Prostate gland (tissue), 2 donors: ENCODE measurements at regions not wholly inside any gene's neighbourhood (a gene's known extent, or its start where the extent isn't known, plus 50 kb on each side); places are given as distances from the start of the nearest gene placed in this dataset.

ENCODE experiments used
- DNase-seq: peaks from one replicate; pipeline ENCODE4 v3.0.0-alpha.2; 2019; ENCODE audit warnings: low spot score
- H3K27ac ChIP-seq, 2 donors: fragments of 200-600 bp; sonication (generic); 2 replicates each; pipeline ENCODE4 v1.5.1; 2017 to 2019
- H3K27me3 ChIP-seq: fragments of 200-600 bp; sonication (generic); replicated peaks from 2 replicates; pipeline ENCODE4 v1.5.1; 2019; ENCODE audit not compliant: insufficient read depth
- H3K36me3 ChIP-seq, 2 donors: fragments of 200-600 bp; sonication (generic); 1 replicate in 1 of 2; 2 replicates in 1 of 2; pipeline versions ENCODE4 v1.5.1 to v1.8.1; 2017 to 2019
- H3K4me1 ChIP-seq: fragments of 200-600 bp; sonication (generic); replicated peaks from 2 replicates; pipeline ENCODE4 v1.5.1; 2019
- H3K4me3 ChIP-seq, 2 donors: fragments of 200-600 bp; sonication (generic); 2 replicates each; pipeline ENCODE4 v1.5.1; 2017 to 2019
- H3K9me3 ChIP-seq: fragments of 200-600 bp; sonication (generic); 2 replicates; pipeline ENCODE4 v1.5.1; 2017
- CTCF ChIP-seq, 4 experiments: fragments of 200-600 bp in 2 of 4; fragments of 450-650 bp in 2 of 4; sonication (generic) in 2 of 4; IDR thresholded peaks; 1 replicate in 3 of 4; 2 replicates in 1 of 4; pipeline ENCODE4 v1.5.1; 2016 to 2019; ENCODE audit warnings: antibody characterized with exemption in 4 of 4, mild to moderate bottlenecking in 2 of 4, moderate library complexity in 2 of 4
- POLR2A ChIP-seq: fragments of 450-650 bp; IDR thresholded peaks from one replicate; pipeline ENCODE4 v1.6.1; 2016; ENCODE audit warnings: antibody characterized with exemption, mild to moderate bottlenecking
- POLR2AphosphoS5 ChIP-seq: sonication (generic); formaldehyde crosslinking; IDR thresholded peaks from one replicate; pipeline ENCODE4 v1.6.1; 2017; ENCODE audit warnings: antibody characterized with exemption
- WGBS: methylation state at CpG from one replicate; pipeline ENCODE4 v1.1.5; 2018; 5-methylcytosine and 5-hydroxymethylcytosine counted together
- intact Hi-C: fragments of 100-400 bp; cut with DNase I; formaldehyde crosslinking; loops from one replicate; pipeline ENCODE4 v1.14.2; 2022

DNA sequence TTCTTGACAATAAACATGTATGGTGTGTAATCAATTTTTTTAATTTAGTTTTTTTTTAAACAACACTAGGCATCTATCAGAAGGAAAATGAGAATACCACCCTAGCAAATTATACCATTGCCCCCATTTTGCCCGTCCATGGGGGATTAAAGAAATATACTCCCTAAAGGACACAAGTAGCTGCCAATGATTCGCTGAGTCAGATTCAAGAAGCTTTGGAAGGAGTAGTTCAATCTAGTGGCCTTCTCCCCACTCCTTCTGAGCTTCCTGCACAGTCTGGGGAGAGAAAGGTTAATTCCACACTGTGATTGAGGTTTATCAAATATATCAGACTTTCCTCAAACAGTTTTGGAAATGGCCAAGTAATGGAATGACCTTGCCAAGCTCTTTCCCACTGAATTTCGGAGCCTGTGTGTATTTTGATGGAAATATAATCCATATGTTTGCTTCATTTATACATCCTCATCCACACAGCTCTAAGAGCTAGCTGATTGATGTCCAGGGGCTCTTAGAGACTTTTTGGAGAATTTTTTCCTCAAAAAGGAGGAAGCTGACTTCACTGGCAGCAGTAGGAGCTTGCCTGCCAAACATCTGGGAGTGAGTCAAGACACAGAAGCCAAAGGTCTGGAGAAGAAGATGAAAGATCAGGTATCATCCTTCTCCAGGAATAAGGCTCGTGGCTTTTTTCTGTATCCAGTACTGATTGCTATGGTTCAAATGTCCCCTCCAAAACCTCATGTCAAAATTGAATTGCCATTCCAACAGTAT, 478.5 kb upstream of the PROK2 start:
- Histone ChIP-seq H3K36me3 (no peaks in the 10 kb centered on the region), H3K27ac (no peak overlapping the region), H3K27me3 (no peaks in the 10 kb centered on the region), H3K4me1 (peaks cover 2% of the 10 kb centered on the region), H3K9me3 (no peaks in the 10 kb centered on the region), H3K4me3 (no peak overlapping the region)
- TF ChIP-seq POLR2AphosphoS5 (no peak), CTCF (IDR thresholded peaks at IDR 0.05) (no peak), POLR2A (no peak)
- intact Hi-C loops, result loop anchor here (10.0 kb wide), 2 partner anchors 309 to 389 kb away; no protein-coding TSS in a partner anchor
- DNase-seq, result no peak
- WGBS, result 92% methylated on average over 4 of the region's 4 CpGs

DNA sequence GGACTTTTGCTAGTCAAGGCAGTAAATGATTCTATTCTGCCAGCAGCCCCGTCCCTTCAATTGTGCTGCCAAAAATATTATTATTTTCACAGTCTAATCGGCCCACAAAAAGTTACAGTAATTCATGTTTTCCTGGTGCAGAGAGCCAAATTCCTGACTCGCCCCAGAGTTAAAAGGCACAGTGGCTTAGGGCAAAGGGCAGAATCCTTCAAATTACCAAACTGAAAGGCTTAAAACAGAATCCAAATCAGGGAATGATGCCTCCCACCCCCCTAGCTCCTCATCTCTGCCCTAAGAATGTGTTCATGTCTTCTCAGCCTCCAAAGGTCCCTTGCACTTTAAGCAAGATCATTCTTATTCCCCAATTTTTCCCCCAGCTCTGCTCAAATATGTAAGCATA, 477.8 kb upstream of the PROK2 start:
- WGBS, result 33% methylated on average over 3 of the region's 3 CpGs
- Histone ChIP-seq H3K27me3 (no peaks in the 10 kb centered on the region), H3K4me1 (peaks cover 2% of the 10 kb centered on the region), H3K4me3 (no peak overlapping the region), H3K36me3 (no peaks in the 10 kb centered on the region), H3K27ac (no peak overlapping the region), H3K9me3 (no peaks in the 10 kb centered on the region)
- TF ChIP-seq CTCF (IDR thresholded peaks at IDR 0.05) (no peak), POLR2AphosphoS5 (no peak), POLR2A (no peak)
- intact Hi-C loops, result loop anchor here (10.0 kb wide), 2 partner anchors 308 to 388 kb away; no protein-coding TSS in a partner anchor
- DNase-seq, result no peak

- intact Hi-C loops, result loop anchor here (10.0 kb wide), 2 partner anchors 307 to 387 kb away; no protein-coding TSS in a partner anchor
- H3K27ac ChIP-seq, result no peak overlapping the region
- no peak for TF ChIP-seq POLR2AphosphoS5
- no peak for TF ChIP-seq CTCF (IDR thresholded peaks at IDR 0.05)
- no peak for TF ChIP-seq POLR2A
- no peaks in the 10 kb centered on the region for H3K9me3 ChIP-seq
- peaks cover 2% of the 10 kb centered on the region for H3K4me1 ChIP-seq
- no peaks in the 10 kb centered on the region for H3K27me3 ChIP-seq
- DNase-seq, result no peak
- whole genome bisulfite sequencing, result 75% methylated on average over 8 of the region's 8 CpGs
- no peaks in the 10 kb centered on the region for H3K36me3 ChIP-seq
- no peak overlapping the region for H3K4me3 ChIP-seq
These were observed 476.9 kb upstream of the PROK2 start for GRCh38 chr3:72261566-72262564.

GRCh38 chr3:72260588-72260910, 475.6 kb upstream of the PROK2 start:
- H3K4me3 ChIP-seq, result no peak overlapping the region
- H3K27me3 ChIP-seq, result no peaks in the 10 kb centered on the region
- no peaks in the 10 kb centered on the region for H3K36me3 ChIP-seq
- no peak overlapping the region for H3K27ac ChIP-seq
- TF ChIP-seq POLR2AphosphoS5 (no peak), CTCF (IDR thresholded peaks at IDR 0.05) (no peak)
- no peak for DNase-seq
- peaks cover 5% of the 10 kb centered on the region for H3K4me1 ChIP-seq
- intact Hi-C loops, result loop anchor here (10.0 kb wide), 2 partner anchors 306 to 386 kb away; no protein-coding TSS in a partner anchor
- no peaks in the 10 kb centered on the region for H3K9me3 ChIP-seq
- whole genome bisulfite sequencing, result 96% methylated on average over 5 of the region's 5 CpGs
